ENCODE measurements at regions not wholly inside any gene's neighbourhood (a gene's known extent, or its start where the extent isn't known, plus 50 kb on each side); places are given as distances from the start of the nearest gene placed in this dataset.
A peak's percentile ranks its signal among the peaks of the same experiment; 100 is the strongest.

- no peak for DNase-seq (ENCODE audit: low spot score)
Measured at GRCh38 chr4:116872308-116872707, 213.1 kb downstream of the TRAM1L1 start.

GRCh38 chr4:116870686-116871085 lies 214.7 kb downstream of the TRAM1L1 start:
- DNase-seq (ENCODE audit: low spot score) = no peak

- no peak for DNase-seq (ENCODE audit: low spot score)
Measured at GRCh38 chr4:116866106-116866505, 219.3 kb downstream of the TRAM1L1 start.

GRCh38 chr4:116862592-116862991 lies 222.8 kb downstream of the TRAM1L1 start:
- no peak for DNase-seq (ENCODE audit: low spot score)

- no peak for DNase-seq (ENCODE audit: low spot score)
Measured at GRCh38 chr4:116860891-116861290, 224.5 kb downstream of the TRAM1L1 start.

- no peak for DNase-seq (ENCODE audit: low spot score)
Measured at GRCh38 chr4:116849620-116850019, 235.8 kb downstream of the TRAM1L1 start.

GRCh38 chr4:116847616-116848015 lies 237.8 kb downstream of the TRAM1L1 start:
- no peak for DNase-seq (ENCODE audit: low spot score)

GRCh38 chr4:116839826-116840225 lies 245.6 kb downstream of the TRAM1L1 start:
- DNase-seq (ENCODE audit: low spot score) = peak; percentile 2

GRCh38 chr4:116838609-116839008 lies 246.8 kb downstream of the TRAM1L1 start:
- DNase-seq (ENCODE audit: low spot score) = peak; percentile 18

- DNase-seq (ENCODE audit: low spot score) = no peak
Measured at GRCh38 chr4:116829187-116829586, 256.2 kb downstream of the TRAM1L1 start.

- no peak for DNase-seq (ENCODE audit: low spot score)
Measured at GRCh38 chr4:116824172-116824571, 261.2 kb downstream of the TRAM1L1 start.

GRCh38 chr4:116811730-116812129 lies 273.6 kb downstream of the TRAM1L1 start:
- no peak for DNase-seq (ENCODE audit: low spot score)

- DNase-seq (ENCODE audit: low spot score) = no peak
Measured at GRCh38 chr4:116796022-116796421, 289.4 kb downstream of the TRAM1L1 start.

- DNase-seq (ENCODE audit: low spot score) = no peak
Measured at GRCh38 chr4:116788723-116789122, 296.7 kb downstream of the TRAM1L1 start.

GRCh38 chr4:116755051-116755450 lies 330.3 kb downstream of the TRAM1L1 start:
- no peak for DNase-seq (ENCODE audit: low spot score)

GRCh38 chr4:116752027-116752426 lies 333.3 kb downstream of the TRAM1L1 start:
- no peak for DNase-seq (ENCODE audit: low spot score)

- peak; percentile 45 for DNase-seq (ENCODE audit: low spot score)
Measured at GRCh38 chr4:116736756-116737155, 348.6 kb downstream of the TRAM1L1 start.

- DNase-seq (ENCODE audit: low spot score) = no peak
Measured at GRCh38 chr4:116734178-116734577, 351.2 kb downstream of the TRAM1L1 start.

GRCh38 chr4:116733370-116733769 lies 352.0 kb downstream of the TRAM1L1 start:
- no peak for DNase-seq (ENCODE audit: low spot score)

GRCh38 chr4:116726523-116726922 lies 358.9 kb downstream of the TRAM1L1 start:
- no peak for DNase-seq (ENCODE audit: low spot score)

- no peak for DNase-seq (ENCODE audit: low spot score)
Measured at GRCh38 chr4:116724249-116724648, 361.1 kb downstream of the TRAM1L1 start.

- no peak for DNase-seq (ENCODE audit: low spot score)
Measured at GRCh38 chr4:116705466-116705865, 379.9 kb downstream of the TRAM1L1 start.

GRCh38 chr4:116702949-116703348 lies 382.4 kb downstream of the TRAM1L1 start:
- no peak for DNase-seq (ENCODE audit: low spot score)

- DNase-seq (ENCODE audit: low spot score) = no peak
Measured at GRCh38 chr4:116688536-116688935, 396.8 kb downstream of the TRAM1L1 start.

GRCh38 chr4:116668190-116668589 lies 417.2 kb downstream of the TRAM1L1 start:
- no peak for DNase-seq (ENCODE audit: low spot score)

All from cerebellar cortex (tissue), 1 donor.